Activated CD4-positive, alpha-beta T cell treated with anti-CD3 and anti-CD28 coated beads for 4 hours (primary cell): ENCODE measurements at regions not wholly inside any gene's neighbourhood (a gene's known extent, or its start where the extent isn't known, plus 50 kb on each side); places are given as distances from the start of the nearest gene placed in this dataset.
A peak's percentile ranks its signal among the peaks of the same experiment; 100 is the strongest.

Experiments used
- DNase-seq, 2 donors: peaks; one replicate each; pipeline ENCODE4 v3.0.0-alpha.2; 2020

DNA sequence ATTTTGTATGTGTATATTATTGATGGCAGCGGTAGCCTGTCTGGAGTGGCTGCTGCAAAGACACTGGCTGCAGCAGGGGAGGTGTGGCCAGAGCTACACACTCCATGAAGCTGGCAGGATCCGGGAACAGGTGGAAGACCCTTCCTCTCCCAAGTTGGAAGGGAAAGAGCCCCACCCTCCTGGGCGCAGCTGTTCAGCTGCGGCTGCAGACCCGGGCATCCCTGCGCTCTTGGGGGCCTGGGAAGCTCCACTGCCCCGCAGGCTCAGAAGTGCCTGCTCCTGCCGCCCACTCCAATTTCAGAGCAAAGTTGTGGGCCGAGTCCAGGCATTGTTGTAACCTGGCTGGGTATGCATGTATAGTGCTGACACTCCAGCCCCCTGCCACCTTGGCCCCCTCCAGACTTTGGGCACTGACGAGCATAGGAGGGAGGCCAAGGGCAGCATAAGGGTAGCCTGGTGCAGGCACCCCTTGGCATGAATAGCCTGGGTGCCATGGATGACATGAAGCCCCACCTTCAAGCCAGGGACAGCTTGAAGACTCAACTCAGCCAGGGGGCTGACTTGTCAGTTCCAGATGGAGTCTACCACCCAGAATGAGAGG, 90.7 kb upstream of the TMEM168 start:
- DNase-seq = no peak

DNA sequence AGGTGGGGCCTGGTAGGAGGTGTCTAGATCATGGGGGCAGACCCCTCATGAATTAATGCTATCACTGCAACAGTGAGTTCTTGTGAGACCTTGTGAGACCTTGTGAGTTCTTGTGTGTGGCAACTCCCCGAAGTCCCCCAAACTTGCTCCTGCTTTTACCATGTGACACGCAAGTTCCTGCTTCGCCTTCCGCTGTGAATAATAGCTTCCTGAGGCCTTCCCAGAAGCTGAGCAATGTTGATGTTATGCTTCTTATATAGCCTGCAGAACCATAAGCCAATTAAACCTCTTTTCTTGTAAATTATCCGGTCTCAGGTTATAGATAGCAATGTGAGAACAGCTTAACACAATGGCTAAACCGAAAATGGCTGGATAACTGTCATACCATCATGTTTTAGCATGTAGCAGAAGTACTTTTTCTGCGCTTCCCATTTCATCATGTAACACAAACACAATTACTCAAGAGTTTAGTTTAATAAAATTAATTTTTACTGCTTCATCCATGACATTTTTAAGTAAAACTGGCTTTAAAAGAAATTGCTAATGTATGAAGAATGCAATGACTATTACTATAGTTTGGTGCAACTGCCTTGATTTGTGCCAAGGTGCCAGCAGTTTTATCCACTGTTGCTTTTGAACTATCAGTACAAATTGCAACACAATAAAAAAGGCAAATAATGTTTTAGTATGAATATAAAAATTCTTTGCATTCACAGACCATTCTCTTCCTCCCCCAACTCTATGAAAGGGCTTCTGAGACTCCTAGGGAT, 87.7 kb upstream of the TMEM168 start:
- no peak for DNase-seq

DNA sequence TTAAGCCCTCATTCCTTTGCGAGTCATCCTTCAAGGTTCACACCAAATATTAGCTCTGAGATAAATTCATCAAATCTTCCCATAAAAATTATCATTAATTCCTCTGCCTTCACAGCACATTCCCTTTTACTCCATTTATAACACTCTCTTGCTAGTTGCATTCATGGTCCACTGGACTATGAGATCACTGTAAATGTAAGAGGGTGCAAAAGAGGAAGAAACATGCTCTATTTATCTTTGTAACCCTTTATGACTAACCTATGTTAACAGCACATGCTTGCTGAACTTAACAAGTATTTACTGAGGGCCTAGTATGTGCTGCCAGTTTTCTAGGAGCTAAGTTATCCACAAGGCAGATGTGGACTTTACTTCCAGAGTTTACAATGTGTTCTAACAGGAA, 86.7 kb upstream of the TMEM168 start:
- no peak for DNase-seq

DNA sequence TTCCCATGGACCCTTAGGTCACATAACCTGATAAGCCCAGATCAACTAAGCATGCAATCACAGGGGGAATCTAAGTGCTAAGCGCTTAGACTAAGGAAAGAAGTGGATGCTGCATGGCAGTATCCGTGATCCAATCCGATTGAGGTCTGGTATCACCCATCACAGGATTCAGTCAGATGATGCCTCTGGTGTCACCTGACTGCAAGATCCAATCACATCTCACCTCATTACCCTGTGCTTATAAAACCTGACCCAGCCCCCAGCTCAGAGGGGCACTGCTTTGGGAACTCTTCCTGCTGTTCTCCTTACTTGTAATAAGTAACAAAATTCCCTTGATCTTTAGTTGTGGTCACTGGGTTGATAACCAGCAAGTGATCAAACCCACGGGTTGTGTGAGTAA, 84.7 kb upstream of the TMEM168 start:
- DNase-seq = no peak

DNA sequence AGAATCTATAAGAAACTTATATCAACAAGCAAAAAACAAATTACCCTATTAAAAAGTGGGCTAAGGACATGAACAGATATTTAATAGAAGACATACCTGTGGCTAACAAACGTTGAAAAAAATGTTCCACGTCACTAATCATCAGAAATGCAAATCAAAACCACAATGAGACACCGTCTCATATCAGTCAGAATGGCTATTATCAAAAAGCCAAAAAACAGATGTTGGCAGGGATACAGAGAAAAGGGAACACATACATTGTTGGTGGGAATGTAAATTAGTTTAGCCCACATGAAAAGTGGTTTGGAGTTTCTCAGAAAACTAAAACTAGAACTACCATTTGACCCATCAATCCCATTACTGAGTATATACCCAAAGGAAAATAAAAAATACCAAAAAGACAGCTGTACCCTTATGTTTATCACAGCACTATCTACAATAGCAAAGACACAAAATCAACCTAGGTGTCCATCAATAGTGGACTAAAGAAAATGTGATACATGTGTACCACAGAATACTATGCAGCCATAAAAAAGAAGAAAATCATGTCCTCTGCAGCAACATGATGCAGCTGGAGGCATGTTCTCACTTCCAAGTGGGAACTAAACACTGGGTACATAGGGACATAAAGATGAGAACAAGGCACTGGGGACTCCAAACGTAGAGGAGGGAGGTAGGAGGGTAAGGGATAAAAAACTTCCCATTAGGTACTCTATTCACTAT, 83.8 kb upstream of the TMEM168 start:
- no peak for DNase-seq

DNA sequence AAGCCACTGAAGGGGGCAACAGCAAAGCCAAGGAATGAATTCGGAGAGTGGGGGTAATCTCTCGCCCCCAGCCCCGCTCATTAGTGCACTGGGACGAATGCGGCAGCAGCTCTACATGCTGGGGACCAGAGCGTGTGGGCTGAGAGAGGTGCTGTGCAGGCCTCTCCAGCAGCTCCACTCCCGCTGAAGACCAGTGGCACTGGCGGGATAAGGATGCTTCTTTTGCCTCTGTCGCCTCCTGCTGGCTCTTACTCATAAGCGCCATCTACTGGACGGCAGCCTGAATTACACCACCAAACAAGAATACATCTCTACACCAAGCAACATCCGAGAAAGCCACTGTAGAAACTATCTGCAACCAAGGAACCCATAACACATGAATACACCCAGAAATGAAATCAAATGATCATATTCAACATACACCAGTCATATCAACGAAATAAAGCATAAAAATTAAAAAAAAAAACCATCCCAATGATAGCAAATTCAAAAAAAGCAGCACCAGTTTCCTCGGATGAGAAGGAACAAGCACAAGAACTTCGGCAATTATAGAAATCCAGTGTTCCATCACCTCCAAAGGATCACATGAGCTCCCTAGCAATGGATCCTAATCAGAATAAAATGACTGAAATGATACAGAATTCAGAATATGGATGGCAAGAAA, 79.0 kb upstream of the TMEM168 start:
- DNase-seq = peak; percentile 4 to 36

DNA sequence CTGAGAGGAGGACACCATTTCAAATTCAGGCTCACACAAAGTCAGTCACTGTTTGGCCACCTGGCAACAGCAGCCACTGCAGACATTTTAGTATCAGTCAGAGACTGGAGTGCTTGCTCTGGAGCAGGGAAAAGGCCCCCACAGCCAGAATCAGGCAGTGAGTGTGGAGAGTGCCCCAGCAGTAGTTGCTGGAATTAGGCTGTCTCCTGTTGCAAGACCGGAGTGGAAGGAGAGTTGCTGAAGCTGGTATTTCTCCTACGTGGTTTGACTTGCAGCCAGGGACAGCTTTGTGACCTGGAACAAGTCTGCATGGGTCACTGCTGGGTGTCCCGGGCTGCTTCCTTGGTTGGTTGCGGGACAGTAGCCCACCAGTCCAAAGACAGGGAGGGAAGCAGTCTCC, 78.4 kb upstream of the TMEM168 start:
- no peak for DNase-seq

DNA sequence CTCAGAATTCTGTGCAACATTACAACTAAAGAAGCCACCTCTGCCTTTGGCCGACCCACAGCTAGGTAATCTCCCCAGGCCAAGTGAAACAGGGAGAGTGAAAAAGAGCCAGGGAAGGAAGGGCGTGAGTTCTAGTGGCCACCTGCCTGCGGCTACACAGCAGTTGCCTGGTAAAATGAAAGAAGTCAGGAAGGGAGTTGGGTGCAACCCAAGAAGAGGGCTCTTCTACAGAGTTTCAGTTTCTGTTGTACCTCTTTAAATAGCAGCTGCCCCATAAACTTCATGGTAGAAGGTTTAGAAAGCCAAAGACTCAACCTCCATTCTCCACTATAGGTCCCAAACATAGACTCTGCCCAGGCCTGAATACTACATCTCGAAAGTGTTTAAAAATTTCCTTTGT, 76.2 kb upstream of the TMEM168 start:
- no peak for DNase-seq

DNA sequence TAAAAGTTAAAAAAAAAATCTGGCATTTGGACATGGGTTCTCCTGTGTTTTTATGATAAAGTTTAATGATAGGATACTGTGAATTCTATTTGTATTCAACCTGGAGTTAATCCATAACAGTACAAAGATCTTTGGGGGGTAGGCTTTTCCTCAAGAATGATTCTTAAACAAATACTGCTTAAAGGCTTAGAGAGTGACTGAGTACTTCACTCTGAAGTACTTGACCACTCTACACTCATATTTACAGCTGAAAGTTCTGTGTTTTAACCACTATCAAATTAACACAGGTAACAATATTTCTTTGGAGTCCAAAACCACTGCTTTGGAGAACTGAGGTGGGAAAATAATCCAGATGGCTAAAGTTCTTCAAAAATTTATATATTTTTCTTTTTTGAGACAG, 74.2 kb upstream of the TMEM168 start:
- DNase-seq = no peak

DNA sequence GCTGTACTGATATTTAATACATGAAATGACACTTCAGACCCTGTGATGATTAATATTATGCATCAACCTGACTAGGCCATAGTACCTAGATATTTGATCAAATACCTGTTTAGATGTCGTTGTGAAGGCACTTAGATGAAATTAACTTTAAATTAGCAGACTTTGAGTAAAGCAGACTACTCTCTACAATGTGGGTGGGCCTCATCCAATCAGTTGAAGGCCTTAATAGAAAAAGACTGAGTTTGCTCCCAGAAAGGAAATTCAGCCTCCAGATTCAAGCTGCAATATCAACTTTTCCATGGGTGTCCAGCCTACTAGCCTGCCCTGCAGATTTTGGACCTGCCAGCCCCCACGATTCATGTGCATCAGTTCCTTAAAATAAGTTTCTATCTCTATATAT, 68.6 kb upstream of the TMEM168 start:
- no peak for DNase-seq

DNA sequence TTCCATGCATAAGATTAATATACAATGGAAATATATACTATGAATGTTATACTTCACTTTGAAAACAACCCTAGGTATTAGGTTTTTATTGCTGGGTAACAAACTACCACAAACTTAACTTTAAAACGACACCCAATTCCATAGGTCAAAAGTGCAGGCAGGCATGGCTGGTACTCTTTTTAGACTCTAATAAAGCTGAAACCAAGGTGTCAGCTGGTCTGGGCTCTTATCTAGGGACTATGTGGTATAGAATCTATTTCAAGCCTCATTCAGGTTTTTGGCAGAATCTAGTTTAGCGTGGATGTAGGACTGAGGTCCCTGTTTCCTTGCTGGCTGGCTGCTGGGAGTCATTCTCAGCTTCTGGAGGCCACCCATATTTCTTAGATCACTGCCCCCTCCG, 65.0 kb upstream of the TMEM168 start:
- no peak for DNase-seq

DNA sequence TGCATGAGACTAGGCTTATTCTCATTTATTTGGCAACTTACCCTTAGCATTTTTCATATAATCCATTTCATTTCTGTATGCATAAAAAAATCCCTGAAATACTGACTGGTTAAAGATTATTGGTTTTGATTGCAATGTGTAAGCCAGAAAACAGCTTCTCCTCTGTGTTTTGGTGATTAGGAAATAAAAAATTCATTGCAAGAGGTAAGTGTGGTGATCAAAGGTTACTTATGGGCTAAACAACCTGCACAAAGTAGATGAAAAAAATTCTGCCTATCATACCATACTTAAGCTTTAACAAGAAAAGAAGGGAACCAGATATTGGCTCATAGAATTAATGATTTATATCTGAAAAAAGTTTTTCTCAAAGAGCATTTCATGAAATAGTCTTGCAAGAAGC, 64.0 kb upstream of the TMEM168 start:
- no peak for DNase-seq

DNA sequence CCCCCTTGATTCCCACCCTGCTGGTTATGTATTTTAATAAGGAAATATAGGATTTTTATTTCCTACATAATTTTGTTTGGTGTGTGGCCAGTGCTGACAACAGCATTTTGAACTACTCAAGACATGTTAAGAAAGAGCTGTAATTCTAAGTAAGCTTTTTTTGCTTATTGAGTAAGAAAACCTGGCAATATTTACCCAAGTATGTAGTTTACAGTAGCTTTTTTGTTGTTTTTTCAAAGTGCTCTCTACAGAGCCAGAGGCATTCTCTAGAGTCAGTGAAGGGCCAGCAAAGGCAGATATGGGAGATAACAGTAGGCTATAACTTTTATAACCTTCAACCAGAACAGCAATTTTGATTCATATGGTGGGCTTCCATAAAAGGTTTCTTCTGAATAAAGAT, 63.2 kb upstream of the TMEM168 start:
- no peak for DNase-seq

DNA sequence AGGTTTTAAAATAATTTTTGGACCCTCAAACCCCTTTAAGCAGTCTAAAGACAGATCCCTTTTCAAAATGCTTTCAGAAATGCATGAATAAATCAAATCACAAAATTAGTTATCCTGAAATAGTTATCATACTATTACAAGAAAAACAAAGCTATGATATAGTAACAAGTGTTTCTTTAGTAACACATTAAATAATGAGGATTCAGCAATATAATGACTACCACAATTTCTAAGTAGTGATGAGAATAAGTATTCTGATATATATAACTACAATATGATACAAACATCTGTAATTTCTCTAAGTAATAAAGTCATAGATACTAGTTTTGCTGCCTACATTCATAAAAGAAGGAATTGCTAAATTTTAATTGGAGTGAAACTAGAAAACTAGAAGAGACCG, 53.0 kb upstream of the TMEM168 start:
- DNase-seq = no peak
